H1 (cell line): ENCODE measurements at regions not wholly inside any gene's neighbourhood (a gene's known extent, or its start where the extent isn't known, plus 50 kb on each side); places are given as distances from the start of the nearest gene placed in this dataset.

ENCODE experiments used
- CBX5 ChIP-seq: fragments of 300-800, 300-1000 bp; sonication (generic); IDR thresholded peaks from 2 replicates; pipeline ENCODE4 v1.7.1; 2016; ENCODE audit warnings: antibody characterized with exemption, low read length, low read depth
- EZH2 ChIP-seq: fragments of 200-600 bp; sonication (generic); IDR thresholded peaks from 2 replicates; pipeline ENCODE4 v1.7.1; 2012; ENCODE audit warnings: low read depth, mild to moderate bottlenecking, moderate library complexity, low read length, inconsistent platforms; ENCODE audit not compliant: severe bottlenecking
- HDAC2 ChIP-seq, 2 experiments: fragments of 300-600 bp in 1 of 2; sonication (generic) in 1 of 2; IDR thresholded peaks; 2 replicates each; pipeline ENCODE4 v1.6.1; 2011 to 2012; ENCODE audit warnings: low read depth in 2 of 2, low read length in 2 of 2, mild to moderate bottlenecking in 2 of 2, moderate library complexity in 2 of 2, borderline replicate concordance in 1 of 2, inconsistent platforms in 1 of 2
- JUN ChIP-seq: IDR thresholded peaks from 2 replicates; pipeline ENCODE4 v1.6.1; 2011; ENCODE audit warnings: low read depth, mild to moderate bottlenecking, improper control_type of control experiment, low read length
- NRF1 ChIP-seq: IDR thresholded peaks from 2 replicates; pipeline ENCODE4 v1.6.1; 2011; ENCODE audit warnings: mild to moderate bottlenecking, low read depth, low read length, improper control_type of control experiment
- POU5F1 ChIP-seq: IDR thresholded peaks from 2 replicates; pipeline ENCODE4 v1.6.1; 2011; ENCODE audit warnings: low read depth, mild to moderate bottlenecking, low read length, moderate library complexity
- RAD21 ChIP-seq, 2 experiments: IDR thresholded peaks in 1 of 2; conservative IDR thresholded peaks in 1 of 2; 2 replicates each; pipeline ENCODE4 v1.6.1; 2011; ENCODE audit warnings: low read depth in 2 of 2, low read length in 2 of 2, improper control_type of control experiment in 1 of 2, inconsistent platforms in 1 of 2, mild to moderate bottlenecking in 1 of 2, moderate library complexity in 1 of 2
- SP1 ChIP-seq: IDR thresholded peaks from 2 replicates; pipeline ENCODE4 v1.6.1; 2011; ENCODE audit warnings: low read depth, low read length
- TCF12 ChIP-seq: IDR thresholded peaks from 2 replicates; pipeline ENCODE4 v1.6.1; 2011; ENCODE audit warnings: low read depth, mild to moderate bottlenecking, low read length
- TEAD4 ChIP-seq: IDR thresholded peaks from 2 replicates; pipeline ENCODE4 v1.6.1; 2012; ENCODE audit warnings: low read depth, low read length, inconsistent platforms, mixed read lengths
- TF ChIP-seq, protein P1 (sequence below): IDR thresholded peaks from 2 replicates; pipeline ENCODE4 v1.6.1; 2012; ENCODE audit warnings: inconsistent platforms
- TF ChIP-seq, protein P2 (sequence below): IDR thresholded peaks from 2 replicates; pipeline ENCODE4 v1.6.1; 2011; ENCODE audit warnings: low read length, improper control_type of control experiment

DNA sequence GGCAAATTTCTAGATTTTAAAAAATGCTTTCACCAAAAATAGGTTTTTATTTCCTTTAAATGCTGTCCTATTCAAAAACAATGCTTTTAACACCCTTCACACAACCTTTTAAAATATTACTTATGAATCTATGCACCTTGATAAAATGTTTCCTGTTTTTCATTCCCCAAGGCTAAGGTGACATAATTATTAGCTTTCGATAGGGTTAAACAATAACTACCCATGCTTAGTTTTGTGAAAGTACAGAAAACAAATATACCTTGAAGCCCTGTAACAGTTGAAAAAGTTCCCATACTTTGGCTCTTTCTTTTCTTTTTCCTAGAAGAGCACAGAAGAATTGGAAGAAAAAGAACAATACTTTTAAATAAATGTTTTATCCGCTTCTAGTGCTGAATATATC lies 54.9 kb upstream of the ITPRID2 start (continued):
- TF ChIP-seq, protein P1, sequence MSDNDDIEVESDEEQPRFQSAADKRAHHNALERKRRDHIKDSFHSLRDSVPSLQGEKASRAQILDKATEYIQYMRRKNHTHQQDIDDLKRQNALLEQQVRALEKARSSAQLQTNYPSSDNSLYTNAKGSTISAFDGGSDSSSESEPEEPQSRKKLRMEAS: no peak
- TF ChIP-seq TEAD4: no peak
- TF ChIP-seq NRF1: no peak
- no peak for TF ChIP-seq HDAC2 (IDR thresholded peaks at IDR 0.05; ENCODE audit: borderline replicate concordance in 1 of 2, low read depth in 2 of 2, low read length in 2 of 2)
- no peak for TF ChIP-seq RAD21 (IDR thresholded peaks at IDR 0.05 in 1 of 2, conservative IDR thresholded peaks at IDR 0.05 in 1 of 2; ENCODE audit: low read depth in 2 of 2, low read length in 2 of 2)
- no peak for TF ChIP-seq SP1
- TF ChIP-seq TCF12: no peak
- TF ChIP-seq EZH2: no peak
- TF ChIP-seq JUN: no peak
- TF ChIP-seq, protein P2, sequence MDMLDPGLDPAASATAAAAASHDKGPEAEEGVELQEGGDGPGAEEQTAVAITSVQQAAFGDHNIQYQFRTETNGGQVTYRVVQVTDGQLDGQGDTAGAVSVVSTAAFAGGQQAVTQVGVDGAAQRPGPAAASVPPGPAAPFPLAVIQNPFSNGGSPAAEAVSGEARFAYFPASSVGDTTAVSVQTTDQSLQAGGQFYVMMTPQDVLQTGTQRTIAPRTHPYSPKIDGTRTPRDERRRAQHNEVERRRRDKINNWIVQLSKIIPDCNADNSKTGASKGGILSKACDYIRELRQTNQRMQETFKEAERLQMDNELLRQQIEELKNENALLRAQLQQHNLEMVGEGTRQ: no peak
- no peak for TF ChIP-seq POU5F1
- TF ChIP-seq CBX5: no peak
